ENCODE measurements at regions not wholly inside any gene's neighbourhood (a gene's known extent, or its start where the extent isn't known, plus 50 kb on each side); places are given as distances from the start of the nearest gene placed in this dataset.
"Not testable (repeated sequence)": the region's sequence is repeated elsewhere in the genome, so short reads cannot be mapped to it uniquely, and the experiment has no call there.

DNA sequence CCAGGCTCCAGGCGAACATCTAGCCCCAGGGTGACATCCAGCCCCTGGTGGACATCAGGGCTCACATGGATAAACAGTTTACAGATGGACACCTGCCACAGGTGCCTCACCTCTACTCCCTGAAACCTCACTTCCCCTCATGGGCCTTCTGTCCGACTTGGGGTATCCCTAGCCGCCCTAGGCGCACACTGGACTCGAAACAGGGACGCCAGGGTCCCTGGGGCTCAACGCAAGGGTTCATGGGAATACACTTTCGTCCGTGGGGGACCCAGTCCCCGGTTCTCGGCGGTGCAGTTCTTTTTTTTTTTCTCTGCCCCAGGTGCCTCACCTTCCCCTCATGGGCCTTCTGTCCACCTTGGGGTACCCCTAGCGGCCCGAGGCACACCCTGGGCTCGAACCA, 194.2 kb downstream of the POTEG start:
- TF ChIP-seq, protein P1, sequence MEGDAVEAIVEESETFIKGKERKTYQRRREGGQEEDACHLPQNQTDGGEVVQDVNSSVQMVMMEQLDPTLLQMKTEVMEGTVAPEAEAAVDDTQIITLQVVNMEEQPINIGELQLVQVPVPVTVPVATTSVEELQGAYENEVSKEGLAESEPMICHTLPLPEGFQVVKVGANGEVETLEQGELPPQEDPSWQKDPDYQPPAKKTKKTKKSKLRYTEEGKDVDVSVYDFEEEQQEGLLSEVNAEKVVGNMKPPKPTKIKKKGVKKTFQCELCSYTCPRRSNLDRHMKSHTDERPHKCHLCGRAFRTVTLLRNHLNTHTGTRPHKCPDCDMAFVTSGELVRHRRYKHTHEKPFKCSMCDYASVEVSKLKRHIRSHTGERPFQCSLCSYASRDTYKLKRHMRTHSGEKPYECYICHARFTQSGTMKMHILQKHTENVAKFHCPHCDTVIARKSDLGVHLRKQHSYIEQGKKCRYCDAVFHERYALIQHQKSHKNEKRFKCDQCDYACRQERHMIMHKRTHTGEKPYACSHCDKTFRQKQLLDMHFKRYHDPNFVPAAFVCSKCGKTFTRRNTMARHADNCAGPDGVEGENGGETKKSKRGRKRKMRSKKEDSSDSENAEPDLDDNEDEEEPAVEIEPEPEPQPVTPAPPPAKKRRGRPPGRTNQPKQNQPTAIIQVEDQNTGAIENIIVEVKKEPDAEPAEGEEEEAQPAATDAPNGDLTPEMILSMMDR (IDR thresholded peaks at IDR 0.05): not testable (repeated sequence)
- TF ChIP-seq, protein P2, sequence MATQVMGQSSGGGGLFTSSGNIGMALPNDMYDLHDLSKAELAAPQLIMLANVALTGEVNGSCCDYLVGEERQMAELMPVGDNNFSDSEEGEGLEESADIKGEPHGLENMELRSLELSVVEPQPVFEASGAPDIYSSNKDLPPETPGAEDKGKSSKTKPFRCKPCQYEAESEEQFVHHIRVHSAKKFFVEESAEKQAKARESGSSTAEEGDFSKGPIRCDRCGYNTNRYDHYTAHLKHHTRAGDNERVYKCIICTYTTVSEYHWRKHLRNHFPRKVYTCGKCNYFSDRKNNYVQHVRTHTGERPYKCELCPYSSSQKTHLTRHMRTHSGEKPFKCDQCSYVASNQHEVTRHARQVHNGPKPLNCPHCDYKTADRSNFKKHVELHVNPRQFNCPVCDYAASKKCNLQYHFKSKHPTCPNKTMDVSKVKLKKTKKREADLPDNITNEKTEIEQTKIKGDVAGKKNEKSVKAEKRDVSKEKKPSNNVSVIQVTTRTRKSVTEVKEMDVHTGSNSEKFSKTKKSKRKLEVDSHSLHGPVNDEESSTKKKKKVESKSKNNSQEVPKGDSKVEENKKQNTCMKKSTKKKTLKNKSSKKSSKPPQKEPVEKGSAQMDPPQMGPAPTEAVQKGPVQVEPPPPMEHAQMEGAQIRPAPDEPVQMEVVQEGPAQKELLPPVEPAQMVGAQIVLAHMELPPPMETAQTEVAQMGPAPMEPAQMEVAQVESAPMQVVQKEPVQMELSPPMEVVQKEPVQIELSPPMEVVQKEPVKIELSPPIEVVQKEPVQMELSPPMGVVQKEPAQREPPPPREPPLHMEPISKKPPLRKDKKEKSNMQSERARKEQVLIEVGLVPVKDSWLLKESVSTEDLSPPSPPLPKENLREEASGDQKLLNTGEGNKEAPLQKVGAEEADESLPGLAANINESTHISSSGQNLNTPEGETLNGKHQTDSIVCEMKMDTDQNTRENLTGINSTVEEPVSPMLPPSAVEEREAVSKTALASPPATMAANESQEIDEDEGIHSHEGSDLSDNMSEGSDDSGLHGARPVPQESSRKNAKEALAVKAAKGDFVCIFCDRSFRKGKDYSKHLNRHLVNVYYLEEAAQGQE (IDR thresholded peaks at IDR 0.05; ENCODE audit: low read depth, low read length): not testable (repeated sequence)
- TF ChIP-seq YY1 (IDR thresholded peaks at IDR 0.05; ENCODE audit: low read depth); EZH2phosphoT487 (IDR thresholded peaks at IDR 0.05; ENCODE audit: borderline replicate concordance, low read depth); RAD21 (IDR thresholded peaks at IDR 0.05; ENCODE audit: low read length); NFIC (IDR thresholded peaks at IDR 0.05; ENCODE audit: borderline replicate concordance); TAF1 (IDR thresholded peaks at IDR 0.05; ENCODE audit: borderline replicate concordance, low read depth, low read length); POLR2AphosphoS5 (IDR thresholded peaks at IDR 0.05; ENCODE audit: low read depth, low read length); FOXJ3 (CRISPR knock-in tag; IDR thresholded peaks at IDR 0.05); EP300 (IDR thresholded peaks at IDR 0.05; ENCODE audit: borderline replicate concordance in 1 of 2, low read depth in 1 of 2, low read length in 1 of 2): not testable (repeated sequence)
